Inferior parietal cortex (tissue), 1 donor: ENCODE measurements at regions not wholly inside any gene's neighbourhood (a gene's known extent, or its start where the extent isn't known, plus 50 kb on each side); places are given as distances from the start of the nearest gene placed in this dataset.

ENCODE experiments used
- DNase-seq: peaks from one replicate; pipeline ENCODE4 v3.0.0-alpha.2; 2016; ENCODE audit errors: extremely low spot score

DNA sequence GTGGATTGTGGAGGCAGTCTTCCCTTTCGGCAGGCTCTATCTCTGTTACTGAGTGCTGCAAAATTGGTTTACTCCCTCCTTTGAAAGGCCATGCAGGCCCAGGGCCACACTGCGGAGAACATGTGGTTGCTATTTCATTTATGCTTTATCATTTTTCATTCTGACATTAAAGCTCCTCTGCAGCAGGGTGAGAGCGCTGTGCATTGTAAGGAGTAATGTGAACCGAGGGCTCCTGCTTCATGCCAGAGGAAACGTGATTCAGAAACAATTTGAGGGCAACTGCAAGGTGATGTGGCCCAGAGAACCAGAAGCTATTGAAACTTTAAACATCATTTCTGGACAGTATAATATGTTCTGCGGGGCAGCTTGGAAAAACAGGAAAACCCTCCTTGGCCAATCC lies 341.6 kb upstream of the NT5C1B start:
- no peak for DNase-seq

DNA sequence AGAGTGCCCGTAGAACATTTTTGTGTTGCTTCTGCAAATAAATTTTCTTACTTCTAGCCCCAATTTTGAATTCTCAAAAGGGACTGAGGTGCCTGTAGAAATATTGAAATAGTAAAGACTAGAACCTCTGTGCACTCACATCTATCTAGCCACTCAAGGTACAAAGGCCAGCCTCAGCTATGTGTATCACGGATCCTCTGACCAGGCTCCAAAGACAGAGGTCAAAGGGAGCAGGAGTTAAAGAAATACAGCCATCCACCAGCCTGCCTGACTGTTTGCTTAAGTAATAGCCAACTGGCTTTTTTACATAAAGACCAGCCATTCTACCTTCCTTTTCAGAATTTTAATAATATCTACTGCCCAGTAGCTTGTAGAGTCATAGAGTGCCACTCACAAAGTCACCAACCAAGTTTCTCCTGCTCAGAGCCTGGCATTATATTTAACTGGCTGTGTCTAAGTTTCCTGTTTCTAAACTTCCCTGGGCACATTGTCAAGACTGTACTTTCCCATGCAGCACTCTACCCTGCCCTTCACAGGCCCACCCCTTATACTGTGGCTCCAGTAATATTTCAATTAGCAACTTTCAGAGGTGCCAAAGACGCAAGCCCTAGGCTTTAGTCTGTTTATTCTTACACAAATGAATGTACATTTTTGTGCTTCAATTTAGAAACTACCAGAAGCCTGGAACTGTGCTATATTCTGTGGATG lies 338.3 kb upstream of the NT5C1B start:
- DNase-seq, result no peak

DNA sequence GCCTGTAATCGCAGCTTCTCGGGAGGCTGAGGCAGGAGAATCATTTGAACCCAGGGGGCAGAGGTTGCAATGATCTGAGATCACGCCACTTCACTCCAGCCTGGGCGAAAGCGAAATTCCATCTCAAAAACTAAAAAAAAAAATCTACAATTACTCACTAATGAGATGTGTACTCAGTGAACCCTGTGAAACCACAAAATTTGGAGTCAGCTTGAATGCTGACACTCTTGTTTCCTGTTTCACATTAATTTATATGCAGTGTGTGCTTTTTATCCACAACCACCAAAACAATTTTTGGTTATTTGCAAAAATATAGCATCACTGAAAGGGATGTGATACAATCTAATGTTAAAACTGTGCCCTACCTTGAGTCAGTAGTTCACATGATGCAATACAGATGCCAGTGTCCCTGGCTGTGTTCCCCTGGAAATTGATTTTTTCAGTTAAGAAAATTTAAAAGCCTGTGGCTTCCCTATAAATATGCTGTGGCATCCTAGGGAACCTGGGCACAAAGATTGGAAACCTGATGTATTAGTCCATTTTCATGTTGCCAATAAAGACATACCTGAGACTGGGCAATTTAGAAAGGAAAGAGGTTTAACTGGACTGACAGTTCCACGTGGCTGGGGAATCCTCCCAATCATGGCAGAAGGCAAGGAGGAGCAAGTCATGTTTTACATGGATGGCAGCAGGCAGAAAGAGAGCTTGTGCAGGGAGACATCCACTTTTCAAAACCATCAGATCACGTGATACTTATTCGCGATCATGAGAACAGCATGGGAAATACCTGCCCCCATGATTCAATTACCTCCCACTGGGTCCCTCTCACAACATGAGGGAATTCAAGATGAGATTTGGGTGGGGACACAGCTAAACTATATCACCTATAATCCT lies 337.5 kb upstream of the NT5C1B start:
- no peak for DNase-seq

DNA sequence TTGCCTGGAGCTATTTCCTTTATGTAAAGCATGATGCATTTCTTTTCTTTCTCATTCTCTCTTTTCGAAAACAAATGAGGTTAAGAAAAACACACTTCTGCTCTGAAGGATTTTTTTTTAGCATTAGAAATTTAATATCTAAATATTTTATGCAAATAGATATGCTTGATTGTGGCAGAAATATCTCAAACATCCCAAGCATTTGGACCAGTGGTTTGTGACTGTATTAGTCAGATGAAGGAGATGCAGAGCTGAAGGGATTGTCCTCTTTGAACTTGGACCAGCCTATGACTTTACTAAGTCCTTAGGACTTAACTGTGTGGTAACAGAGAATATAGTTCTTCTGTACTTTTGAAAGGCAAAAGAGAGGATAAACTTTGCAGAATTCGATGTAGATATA lies 335.9 kb upstream of the NT5C1B start:
- DNase-seq, result no peak

DNA sequence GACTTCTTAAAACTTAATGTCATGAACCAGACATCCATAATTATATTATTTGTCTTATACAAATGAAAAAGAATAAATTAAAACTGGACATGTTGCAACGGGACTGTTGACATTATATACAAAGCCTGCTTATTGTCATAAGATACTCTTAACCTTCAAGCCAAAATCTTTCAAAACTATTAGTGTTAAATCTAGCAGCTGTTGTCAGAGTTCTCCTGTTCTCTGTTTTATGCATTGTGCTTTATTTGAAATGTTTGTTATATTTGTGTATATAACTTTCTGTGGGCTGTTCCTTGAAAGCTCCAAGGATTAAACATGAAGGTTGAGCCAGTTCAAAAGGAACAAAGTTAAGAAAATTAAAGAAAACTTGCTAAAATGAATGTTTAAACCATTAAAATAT lies 335.5 kb upstream of the NT5C1B start:
- no peak for DNase-seq

DNA sequence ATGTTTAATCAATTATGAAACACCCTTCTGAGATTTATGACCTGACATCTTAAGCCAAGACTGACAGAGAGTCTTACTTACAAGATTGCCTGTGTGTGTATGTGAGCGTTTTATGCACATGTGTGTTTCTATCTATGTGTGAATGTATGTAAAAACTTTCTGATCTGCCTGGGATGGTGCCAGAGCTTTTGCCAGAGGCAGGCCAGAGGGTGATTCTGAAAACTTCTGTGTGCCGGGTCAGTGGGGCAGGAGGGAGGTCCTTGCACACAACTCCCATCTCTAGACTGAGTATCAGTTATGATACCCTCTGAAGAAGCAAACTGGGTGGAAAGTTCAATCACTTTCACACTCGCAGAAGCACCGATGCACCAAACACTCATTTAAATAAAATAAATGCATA lies 335.0 kb upstream of the NT5C1B start:
- DNase-seq, result no peak

DNA sequence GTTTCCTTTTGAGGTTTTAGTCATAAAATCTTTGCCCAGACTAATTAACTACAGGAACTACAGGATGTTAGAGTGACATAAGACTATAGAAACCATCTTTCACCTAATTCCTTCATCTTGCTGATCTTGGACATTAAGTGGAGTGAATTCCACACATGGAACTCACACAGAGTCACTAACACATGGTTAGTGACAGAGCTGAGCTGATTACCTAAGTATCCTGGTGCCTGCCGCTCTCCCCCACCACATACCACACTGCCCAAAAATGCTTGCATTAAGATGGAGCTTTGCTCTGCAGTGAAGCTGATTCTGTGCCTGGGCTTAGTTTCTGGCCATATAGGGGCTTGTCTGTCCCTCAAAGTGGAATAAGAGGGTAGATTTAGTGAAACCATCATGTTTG lies 332.9 kb upstream of the NT5C1B start:
- no peak for DNase-seq

DNA sequence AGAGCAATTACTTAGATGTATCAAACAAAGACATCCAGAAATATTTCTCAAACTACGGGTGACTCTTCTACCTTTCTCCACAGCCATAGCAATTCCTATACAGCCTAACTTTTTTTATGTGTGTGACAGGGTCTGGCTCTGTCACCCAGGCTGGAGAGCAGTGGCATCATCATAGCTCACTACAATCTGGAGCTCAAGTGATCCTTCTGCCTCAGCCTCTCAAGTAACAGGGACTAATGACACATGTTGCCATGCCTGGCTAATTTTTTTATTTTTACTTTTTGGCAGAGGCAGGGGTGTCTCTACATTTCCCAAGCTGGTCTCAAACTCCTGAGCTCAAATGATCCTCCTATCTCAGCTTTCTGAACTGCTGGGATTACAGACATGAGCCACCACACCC lies 328.9 kb upstream of the NT5C1B start:
- DNase-seq, result no peak

DNA sequence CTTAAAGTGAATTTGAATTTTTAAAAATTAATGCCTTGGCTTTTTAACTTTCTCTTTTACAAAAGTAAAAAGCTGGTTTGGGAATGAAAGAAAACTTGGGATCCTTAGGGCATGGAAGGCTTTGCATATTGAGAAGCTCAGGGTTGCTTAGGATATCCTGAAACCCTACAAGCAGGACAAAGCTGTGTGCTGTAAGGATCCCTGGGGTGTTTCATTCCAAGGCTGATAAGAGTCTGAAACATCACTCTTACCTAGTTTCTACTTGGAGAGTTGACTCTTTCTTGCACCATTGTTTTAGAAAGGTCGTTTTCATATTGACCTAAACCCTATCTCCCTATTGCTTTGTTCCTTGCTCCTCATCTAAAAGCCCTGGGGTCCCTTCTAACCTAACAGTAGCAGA lies 325.9 kb upstream of the NT5C1B start:
- no peak for DNase-seq

DNA sequence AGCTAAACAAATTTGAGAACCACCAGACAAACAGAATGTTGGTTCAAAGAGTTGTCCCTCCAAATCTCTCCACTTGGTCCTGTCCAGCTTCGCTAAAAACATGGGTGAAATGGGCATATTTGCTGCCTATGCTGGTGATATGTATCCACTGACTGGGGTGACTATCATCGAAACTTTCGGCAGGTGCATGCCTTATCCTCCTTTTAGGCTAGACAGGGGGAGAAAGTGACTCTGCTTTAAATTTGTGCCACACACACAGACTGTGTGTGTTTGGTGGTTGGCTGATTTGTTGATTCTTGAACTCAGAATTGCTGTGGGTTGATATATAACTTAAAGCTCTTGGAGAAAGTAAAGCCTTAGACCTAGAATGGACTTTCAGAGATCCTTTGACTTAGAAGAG lies 324.1 kb upstream of the NT5C1B start:
- DNase-seq, result no peak

DNA sequence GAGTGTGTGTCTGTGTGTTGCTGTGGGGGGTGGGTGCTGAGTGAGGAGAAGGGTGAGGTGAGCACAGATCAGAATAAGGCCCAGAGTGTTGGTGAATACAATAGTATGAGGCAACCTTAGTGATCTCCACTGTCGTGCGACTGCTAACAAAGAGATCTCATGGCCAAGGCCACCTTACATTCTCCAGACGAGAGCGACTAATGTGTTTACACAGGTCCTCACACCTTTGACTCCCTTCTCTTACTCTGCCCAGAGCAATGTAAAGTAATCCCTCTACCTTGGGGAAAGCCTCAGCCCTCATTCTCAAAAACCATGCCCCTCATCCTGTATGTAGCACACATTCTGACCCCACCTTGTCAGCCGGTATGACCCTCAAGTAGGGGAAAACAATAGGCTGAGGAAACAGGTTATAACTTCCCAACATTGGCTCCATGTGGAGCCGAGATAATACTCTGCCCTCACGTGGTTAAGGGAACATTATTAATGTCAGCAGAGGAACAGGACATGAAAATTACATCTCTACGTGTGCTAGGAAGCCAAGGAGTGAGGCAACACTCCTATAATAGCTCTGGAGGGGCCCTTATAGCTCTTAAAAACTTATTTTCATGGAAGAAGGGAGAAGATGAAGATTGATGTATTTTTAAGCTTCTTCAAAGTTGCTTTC lies 323.0 kb upstream of the NT5C1B start:
- DNase-seq, result no peak

DNA sequence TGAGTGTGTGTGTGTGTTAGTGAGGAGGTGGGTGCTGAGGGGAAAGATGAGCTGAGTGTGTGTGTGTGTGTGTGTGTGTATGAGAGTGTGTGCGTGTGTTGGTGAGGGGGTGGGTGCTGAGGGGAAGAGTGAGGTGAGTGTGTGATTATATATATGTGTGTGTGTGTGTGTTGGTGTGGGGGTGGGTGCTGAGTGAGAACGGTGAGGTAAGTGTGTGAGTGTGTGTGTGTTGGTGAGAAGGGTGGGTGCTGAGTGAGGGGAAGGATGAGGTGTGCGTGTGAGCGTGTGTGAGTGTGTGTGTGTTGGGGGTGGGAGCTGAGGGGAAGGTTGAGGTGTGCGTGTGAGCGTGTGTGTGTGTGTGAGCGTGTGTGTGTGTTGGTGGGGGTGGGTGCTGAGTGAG lies 322.0 kb upstream of the NT5C1B start:
- no peak for DNase-seq

DNA sequence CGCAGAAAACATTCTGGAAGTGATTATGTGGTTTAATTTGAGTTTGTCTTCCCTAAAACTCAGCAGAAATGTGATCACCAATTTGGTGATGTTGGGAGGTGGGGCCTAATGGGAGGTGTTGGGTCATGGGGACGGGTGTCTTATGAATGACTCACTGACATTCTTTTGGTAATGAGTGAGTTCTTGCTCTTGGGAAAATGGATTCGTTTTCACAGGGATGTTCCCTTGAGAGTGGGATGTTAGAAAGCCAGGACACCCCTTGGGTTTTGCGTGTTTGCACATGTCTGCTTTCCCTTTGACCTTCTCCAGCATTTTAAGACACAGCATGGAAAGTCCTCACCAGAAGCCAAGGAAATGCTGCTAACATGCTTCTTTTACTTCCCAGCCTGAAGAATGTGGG lies 321.5 kb upstream of the NT5C1B start:
- DNase-seq, result no peak

DNA sequence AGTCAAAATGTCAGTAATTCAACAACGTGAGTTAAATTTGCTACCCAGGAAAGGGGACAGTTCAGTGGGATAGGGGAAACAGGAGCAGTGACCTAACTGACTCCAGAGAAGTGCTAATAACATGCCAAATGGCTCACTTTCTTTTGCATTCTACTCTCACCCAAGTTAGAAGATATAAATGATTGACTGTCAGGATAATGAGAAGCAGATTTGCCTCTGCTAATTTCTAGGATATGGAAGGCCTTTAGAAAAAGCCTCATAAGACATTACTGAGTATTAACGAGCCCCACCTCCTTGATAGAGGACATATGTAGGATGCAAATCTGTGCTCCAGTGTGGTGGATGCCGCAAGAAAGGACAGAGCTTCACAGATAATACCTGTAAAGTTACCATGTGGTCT lies 318.6 kb upstream of the NT5C1B start:
- no peak for DNase-seq

DNA sequence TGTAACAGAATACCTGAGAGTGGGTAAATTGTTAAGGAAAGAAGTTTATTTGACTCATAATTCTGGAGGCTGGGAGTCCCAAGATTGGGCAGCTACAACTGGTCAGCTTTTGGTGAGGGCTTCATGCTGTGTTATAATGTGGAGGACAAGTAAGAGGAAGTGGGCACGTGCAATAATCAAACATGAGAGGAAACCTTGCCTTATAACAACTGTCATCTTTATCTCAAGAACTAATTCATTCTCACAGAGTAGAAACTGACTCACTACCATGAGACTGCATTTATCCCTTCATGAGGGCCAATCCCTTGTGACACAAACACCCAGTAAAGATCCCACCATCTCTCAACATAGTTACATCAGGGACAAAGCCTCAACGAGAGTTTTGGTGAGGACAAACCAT lies 318.1 kb upstream of the NT5C1B start:
- DNase-seq, result no peak

DNA sequence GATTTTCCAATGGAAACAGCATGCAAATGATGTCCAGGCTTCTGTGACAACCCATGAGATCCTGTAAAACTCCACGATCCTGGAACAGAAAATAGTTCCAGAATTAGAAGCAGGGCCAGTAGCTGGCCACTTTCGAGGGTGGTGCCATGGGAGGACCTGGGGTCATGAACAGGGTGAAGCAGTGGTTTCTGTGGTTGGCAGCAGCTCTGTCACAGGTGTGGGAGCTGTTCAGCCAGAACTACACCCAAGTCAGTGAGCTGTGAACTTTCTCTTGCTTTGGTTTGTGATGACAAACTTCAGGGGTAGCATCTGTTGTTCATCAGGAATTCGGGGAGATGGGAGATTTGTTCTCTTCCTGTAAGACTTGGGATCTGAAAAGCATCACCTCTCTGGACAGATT lies 314.4 kb upstream of the NT5C1B start:
- no peak for DNase-seq

DNA sequence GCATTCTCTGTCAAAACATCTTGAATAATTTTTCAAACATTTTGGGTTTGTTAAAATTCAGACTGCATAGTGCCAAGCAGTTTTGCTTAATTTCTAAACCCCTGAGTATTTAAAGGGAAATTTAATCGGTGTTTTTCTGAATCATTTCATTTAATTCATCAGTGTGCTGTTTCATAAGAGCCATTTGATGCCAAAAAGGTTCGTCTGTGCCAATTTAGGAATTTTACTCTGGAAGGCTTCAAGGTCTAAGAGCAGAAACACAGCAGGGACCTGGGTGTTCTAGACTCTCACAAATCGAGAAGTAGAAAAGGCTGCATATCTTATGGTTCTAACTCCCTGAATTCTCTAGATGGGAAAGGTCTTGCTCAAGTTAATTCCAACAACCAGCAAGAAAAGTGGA lies 311.9 kb upstream of the NT5C1B start:
- no peak for DNase-seq

DNA sequence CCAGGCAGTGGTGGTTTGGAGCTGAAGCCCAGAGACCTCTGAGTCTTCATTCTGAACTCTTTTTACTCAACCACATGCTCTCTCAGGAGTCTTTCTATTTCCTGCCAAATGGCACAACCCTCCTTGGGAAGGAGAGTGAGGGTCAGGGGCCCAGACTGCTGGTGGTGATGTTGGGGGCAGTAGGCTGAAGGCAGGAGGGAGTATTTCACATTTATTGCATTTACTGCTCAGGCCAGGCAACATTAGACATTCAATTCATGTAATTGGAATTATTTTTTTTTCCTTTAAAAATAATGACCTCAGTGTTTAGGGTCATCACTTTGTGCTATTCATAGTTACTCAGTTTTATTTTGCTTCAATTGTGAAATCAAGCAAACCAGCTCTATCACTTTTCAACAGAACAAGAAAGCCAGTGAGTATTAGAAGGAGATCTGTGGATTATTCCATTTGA lies 311.3 kb upstream of the NT5C1B start:
- DNase-seq, result no peak

DNA sequence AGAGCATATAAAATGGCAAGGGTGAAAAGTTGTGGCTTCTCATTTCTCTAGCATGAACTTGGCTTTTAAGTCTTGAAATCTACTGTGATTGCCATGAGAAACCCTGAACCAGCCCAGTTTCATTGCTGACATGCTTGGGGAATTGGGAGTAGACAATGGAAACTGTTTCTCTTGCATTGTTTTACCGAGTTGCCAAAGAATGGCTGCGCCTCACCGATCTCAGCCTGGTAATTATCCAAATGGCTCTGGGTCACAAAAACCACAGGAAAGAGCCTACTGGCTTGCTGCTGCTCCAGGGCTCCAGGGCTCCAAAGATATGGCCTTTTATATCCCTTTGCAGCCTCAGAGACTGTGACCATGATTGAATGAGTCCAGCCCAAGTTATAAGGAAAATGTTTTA lies 310.4 kb upstream of the NT5C1B start:
- DNase-seq, result no peak

DNA sequence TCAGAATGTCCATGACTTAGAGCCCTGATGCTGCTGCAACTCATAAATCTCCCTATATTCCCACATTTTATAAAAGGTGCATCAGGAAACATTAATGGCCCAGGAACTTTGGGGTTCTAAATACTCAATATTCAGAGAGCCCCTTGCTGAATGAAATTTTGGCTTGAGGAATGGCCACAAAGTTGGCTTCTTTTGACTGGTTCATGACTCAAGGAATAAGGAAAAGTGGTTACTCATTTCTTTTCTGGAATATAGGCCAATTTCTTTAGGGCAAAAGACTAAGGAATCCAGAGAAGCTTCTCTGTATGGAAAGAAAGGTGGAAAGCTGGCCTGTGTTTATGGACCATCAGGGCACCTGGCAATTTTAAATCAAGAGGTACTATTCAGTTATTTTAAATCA lies 308.9 kb upstream of the NT5C1B start:
- no peak for DNase-seq

DNA sequence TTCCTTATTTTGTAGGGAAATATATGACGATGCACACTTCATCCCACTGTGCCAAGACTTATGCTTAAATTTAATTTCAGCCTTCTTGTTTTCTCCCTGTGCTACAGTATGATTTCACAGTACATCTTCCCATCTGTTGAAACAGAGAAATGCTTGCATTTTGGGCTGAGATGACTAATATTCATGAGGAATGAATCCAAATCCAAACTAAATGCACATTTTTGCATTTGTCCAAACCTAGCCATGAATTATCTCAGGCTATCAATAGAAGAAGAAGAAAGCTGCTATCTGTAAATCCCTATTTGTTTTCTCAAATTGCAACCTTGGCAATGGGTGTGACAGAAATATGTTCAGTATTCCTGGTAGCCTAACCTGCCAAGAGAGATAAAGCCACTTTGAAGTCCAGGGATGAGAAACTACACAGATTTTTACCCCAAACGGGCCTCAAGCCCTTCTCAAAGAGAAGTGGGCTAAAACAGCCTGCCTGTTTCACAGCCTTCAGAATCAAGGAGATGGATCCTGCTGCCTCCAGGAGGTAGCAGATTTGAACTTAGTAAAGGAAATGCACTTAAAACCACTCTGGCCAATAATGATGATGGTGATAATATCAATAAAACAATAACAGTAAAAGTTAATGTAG lies 306.9 kb upstream of the NT5C1B start:
- peak; percentile 63 for DNase-seq

DNA sequence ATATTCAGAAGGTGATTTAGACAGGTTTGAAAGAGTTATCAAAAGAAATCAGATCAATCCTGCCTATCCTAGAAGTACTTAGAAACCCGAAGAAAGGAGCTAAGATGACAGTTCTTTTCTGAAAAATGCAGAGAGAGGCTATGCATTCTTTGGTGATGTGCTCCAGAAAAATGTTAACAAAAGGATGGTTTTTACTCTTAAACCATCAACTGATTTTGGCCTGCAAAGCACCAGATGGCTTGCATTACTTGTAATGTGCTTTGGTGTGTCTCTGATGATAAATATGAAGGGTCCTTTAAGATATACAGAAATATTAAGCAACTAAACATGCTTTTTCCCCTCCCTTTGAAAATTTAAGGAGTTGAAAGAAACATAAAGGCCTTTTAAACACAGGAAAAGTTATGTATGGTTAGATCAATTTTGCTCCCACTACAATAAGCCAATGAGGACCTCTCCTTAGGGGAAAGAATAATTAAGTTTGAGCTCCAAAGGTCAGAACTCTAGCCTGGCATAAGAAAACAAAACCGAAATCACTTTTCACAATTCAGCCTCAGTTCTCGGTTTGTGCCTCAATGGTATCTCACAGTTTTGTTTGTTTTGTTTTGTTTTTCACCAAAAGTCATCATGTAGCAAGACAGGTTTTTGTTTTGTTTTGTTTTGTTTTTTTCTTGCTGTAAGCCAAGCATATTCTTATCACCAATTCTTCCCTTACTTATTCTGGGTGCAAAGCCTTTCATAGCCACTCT lies 302.4 kb upstream of the NT5C1B start:
- DNase-seq, result no peak
